Hippocampal formation (tissue), 2 donors: ENCODE measurements at regions not wholly inside any gene's neighbourhood (a gene's known extent, or its start where the extent isn't known, plus 50 kb on each side); places are given as distances from the start of the nearest gene placed in this dataset.
"Not testable (repeated sequence)": the region's sequence is repeated elsewhere in the genome, so short reads cannot be mapped to it uniquely, and the experiment has no call there.

ENCODE experiments used
- DNase-seq, 2 donors: peaks; one replicate each; lab custom pipeline; 2025; lab: John Stamatoyannopoulos, UW

DNA sequence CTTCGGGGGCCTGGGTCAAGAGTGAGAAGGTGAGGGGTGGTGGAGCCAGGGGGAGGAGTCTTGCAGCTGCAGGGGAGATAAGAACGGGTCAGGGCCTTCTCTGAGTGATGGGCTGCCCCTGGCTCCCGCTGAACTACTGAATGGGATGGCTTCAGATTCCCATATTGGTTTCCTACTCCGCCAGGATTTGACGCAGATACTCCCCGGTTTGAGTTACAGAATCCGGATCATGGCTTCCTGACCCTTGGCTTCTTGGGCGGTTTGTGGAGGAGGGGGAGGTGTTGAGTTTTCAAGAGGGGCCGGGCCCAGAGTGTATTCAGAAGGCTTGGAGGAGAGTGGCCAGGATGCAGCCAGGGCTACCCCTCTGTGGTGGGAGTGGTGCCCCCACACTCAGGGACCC, 119.9 kb upstream of the ATP2B2 start:
- no peak for DNase-seq

- no peak for DNase-seq
Observed at GRCh38 chr3:10627884-10628572, 122.6 kb upstream of the ATP2B2 start.

DNA sequence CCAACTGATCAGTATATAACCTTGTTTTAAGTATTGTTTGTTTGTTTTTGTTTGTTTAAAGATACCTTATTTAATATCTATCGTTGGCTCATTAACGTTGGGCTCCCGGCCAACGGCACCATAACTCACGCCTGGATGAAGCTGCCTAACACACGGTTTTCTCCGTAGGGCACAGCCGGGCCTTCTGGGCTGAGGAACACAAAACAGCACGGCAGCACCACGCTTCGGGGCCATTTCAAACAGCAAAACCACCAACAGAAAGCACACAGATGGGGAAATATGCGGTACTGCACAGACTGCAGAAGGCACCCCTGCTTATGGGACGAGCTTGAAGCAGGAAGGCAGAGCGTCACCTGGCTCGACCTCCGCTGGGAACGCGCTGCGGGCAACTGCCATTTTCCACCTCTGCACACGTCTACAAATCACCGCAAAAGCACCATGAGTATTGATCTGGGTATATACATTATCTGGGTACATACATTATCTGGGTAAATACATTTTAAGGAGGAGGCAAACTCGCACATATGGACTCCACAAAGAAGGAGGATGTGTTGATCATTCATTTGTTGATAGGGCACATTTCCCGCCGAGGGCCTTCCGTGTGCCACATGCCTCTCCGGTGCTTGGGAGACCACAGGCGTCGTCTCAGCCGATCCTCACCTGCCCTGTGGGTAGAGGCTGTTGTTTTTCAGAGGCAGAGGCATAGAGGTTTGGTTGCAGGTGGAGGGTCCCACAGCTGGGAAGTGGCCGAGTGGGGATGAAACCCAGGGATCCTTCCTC, 123.7 kb upstream of the ATP2B2 start:
- DNase-seq: no peak

DNA sequence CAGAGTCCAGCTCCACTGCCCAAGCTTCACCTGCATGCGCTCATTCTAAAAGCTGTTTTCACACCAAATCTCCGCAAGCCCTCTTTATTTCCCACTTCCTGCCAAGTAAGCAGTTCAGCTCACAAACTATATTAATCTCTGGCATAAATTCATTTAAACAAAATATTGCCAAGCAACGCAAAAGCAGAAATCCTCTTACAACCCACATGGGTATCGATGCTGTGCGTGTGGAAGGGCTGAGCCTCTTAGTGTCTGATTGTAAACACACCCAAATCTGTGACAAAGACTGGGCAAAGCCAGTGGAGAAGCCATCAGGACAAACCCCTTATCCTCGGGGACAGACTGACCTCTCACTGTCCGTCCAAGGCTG, 124.3 kb upstream of the ATP2B2 start:
- no peak for DNase-seq

DNA sequence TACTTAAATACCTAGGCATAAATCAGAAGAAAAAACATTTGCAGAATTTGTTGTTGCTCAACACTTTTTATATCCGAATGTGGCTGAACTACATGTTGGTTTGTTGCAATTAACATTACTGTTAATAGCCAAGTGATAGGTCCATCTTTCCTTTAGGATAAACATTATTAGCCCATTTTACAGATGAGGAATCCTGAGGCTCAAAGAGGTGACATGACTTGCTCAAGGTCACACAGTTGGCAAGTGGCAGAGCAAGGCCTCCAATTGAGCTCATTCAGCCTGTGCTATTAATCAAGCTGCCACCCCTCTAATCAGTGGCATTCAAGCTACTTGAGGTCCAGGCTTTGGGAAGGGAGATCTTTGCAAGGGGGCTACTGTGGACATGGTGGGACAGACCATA, 125.8 kb upstream of the ATP2B2 start:
- no peak for DNase-seq

- no peak for DNase-seq
Observed at GRCh38 chr3:10632125-10632524, 126.7 kb upstream of the ATP2B2 start.

GRCh38 chr3:10632741-10633140, 127.4 kb upstream of the ATP2B2 start:
- no peak for DNase-seq

DNA sequence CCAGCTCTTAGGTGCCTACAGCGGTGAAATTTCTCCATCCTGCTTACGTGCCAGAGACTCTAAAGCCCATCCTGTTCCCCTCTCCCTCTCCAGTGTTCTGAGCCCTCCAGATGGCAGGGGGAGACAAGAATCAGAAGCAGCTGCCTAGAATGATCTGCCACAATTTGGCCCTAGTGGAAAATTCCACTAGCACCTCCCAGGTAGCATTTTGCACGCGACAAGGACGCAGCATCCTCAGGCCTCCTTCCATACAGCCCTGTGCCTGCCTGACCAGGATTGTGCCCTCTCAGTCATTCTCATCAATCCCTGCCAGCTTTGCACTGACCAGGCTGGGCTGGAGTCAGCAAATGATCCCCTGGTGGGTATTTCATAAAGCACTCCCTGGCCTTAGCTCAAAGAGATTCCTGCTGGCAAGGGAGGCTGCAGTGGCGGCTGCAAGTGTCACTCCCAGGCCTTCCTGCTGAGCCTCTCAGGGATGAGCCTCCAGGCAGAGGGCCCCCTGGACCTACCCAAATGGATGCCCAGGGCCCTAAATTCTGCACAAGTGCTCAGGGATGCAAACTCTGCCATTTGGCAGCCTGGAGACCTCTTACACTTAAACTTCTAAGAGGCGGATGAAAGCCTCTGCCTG, 130.2 kb upstream of the ATP2B2 start:
- no peak for DNase-seq

- DNase-seq: no peak
Observed at GRCh38 chr3:10637342-10637741, 132.0 kb upstream of the ATP2B2 start.

DNA sequence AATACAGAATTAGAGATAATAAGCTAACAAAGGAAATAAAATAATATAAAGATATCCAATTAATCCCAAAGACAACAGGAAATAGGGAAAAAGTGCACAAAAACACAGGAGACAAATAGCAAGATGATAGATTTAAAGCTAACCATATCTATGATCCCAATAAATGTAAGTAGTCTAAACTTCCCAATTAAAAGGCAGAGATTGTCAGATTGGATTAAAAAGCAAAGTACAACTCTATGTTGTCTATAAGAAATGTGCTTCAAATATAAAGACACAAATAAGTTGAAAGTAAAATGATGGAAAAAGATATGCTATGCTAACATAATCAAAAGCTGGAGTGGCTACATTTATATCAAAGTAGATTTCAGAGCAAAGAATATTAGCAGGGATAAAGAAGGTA, 133.1 kb upstream of the ATP2B2 start:
- DNase-seq: no peak

- no peak for DNase-seq
Observed at GRCh38 chr3:10641760-10642159, 136.4 kb upstream of the ATP2B2 start.

GRCh38 chr3:10644189-10644588, 138.8 kb upstream of the ATP2B2 start:
- no peak for DNase-seq

DNA sequence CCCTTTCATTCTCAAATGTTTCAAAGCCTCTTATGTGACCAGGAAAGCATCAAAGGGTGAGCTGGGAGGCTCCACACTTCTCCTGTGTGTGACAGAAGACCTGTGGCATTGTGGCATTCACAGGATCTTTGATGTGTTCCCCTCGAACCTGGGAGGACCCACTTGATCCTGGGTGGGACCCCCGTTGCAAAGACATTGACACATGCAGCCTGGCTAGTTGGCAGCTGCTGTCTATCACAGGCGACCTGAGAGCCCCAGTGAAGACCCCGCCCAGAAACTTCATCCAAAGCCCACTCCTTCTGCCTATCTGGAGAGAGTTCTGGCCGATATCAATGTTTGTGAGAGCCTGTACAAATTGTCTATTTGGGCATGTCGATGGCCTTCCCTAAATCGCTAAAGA, 140.4 kb upstream of the ATP2B2 start:
- no peak for DNase-seq

- DNase-seq: no peak
Observed at GRCh38 chr3:10646531-10647335, 141.3 kb upstream of the ATP2B2 start.

- DNase-seq: no peak
Observed at GRCh38 chr3:10647376-10647775, 142.0 kb upstream of the ATP2B2 start.

- DNase-seq: no peak
Observed at GRCh38 chr3:10648181-10648580, 142.8 kb upstream of the ATP2B2 start.

DNA sequence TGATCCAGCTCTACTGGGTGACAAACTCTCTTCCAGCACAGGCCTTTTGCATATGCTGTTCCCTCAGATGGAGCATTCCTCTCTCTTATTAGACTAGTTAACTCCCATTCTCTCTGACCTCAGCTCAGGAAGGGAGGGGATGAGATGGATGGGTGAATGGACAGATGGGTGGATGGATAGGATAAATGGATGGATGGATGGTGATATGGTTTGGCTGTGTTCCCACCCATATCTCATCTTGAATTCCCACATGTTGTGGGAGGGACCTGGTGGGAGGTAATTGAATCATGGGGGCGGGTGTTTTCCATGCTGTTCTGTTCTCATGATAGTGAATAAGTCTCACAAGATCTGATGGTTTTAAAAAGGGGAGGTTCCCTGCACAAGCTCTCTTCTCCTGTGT, 144.1 kb upstream of the ATP2B2 start:
- DNase-seq: not testable (repeated sequence)

DNA sequence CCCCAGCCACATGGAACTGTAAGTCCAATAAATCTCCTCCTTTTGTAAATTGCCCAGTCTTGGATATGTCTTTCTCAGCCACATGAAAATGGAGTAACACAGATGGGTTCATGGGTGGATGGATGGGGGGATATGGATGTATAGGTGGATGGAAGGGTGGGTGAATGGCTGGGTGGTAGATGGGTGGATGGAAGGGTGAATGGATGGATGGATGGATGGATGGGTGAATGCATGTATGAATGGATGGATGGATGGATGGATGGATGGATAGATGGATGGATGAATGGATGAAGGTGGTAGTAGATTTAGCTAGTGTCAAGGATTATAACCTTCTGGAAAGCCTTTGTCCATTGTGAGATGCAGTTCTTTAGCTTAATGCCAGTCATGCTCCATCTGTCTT, 146.1 kb upstream of the ATP2B2 start:
- no peak for DNase-seq

DNA sequence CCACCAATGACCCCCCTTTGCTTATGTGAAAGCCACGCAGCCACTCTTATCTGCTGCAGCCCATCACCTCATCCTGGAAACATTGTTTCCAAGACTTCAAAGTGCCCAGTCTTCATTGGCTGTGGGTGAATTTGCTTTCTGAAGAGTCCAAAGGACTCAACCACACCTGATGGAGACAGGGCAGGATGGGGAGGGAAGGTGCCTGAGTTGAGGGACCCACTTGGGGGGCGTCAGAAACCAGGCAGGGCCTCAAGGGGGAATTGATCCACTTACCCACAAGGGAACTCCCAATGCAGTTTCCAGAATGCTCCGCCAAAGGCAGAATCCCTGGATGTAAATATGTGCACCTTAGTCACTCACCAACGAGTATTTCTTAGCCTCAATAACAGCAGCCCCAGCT, 147.9 kb upstream of the ATP2B2 start:
- DNase-seq: no peak

DNA sequence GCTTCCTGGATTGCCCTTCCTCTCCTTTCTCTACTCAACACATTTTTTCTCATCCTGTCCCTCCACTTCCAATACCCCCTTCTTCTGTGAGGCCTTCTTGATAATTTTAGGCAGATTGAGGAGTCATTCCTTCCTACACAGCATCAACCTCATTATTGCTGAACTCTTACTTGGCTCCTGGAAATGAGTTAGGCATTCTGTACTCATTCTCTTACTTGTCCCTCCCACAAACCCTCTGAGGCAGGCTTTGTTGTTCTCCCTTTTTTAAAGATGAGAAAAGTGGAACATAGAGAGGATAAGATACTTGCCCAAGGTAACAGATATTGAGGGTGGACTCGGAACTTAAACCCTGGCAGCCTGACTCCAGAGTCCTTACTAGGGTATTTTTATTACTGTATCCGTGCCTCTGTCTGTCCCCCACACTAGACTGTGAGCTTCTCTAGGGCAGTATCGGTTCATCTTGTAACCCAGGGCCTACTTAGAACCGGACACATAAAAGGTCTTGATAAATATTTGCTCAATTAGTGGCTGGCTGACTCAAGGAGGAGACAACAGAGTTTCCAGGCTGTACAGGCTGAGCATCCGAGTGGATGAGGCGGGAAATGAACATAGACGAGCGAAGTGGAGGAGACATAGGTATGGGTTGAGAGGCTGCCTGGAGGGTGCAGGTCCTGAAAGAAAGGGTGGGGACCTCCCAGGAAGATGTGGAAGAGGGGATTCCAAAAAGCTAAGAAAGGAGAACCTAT, 148.7 kb upstream of the ATP2B2 start:
- DNase-seq: no peak

- DNase-seq: no peak
Observed at GRCh38 chr3:10655105-10655504, 149.7 kb upstream of the ATP2B2 start.

DNA sequence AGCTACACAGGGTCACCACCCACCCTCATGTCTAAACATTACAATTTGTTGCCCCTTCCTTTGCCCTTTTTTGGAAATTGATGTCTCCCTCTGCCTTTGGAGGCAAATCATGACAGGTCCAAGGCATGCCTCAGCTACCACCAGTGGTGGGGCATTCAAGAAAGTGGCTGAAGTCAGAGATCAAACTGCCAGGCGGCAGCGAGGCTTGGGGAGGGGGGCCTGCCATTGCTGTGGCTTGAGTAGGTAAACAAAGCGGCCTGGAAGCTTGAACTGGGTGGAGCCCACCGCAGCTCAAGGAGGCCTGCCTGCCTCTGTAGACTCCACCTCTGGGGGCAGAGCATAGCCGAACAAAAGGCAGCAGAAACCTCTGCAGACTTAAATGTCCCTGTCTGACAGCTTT, 152.0 kb upstream of the ATP2B2 start:
- DNase-seq: not testable (repeated sequence)
